H1 (cell line): ENCODE measurements at regions not wholly inside any gene's neighbourhood (a gene's known extent, or its start where the extent isn't known, plus 50 kb on each side); places are given as distances from the start of the nearest gene placed in this dataset.

Experiments used
- CTCF ChIA-PET: fragments of 300-600 bp; sonication (Branson Sonifier 250); formaldehyde crosslinking; loops from one replicate; lab custom pipeline; 2021; ENCODE audit not compliant: partially characterized antibody; lab: Charles Lee
- POLR2A ChIA-PET: fragments of 300-600 bp; sonication (Branson Sonifier 250); formaldehyde crosslinking; loops from one replicate; lab custom pipeline; 2021; ENCODE audit warnings: inconsistent platforms; ENCODE audit not compliant: partially characterized antibody; lab: Charles Lee
- DNase-seq, 2 experiments: peaks; one replicate each; pipeline versions ENCODE4 v3.0.0 to v3.0.0-alpha.2; 2010 to 2022; ENCODE audit warnings: low spot score in 2 of 2, low read depth in 1 of 2, mixed read lengths in 1 of 2
- FAIRE-seq: peaks from 2 replicates; lab custom pipeline; 2011; peaks lifted over from hg19 to GRCh38; lab: Jason Lieb, UNC
- H2AFZ ChIP-seq: 2 replicates; pipeline ENCODE4 v1.8.1; 2012; ENCODE audit warnings: low read length, inconsistent platforms
- H2AK5ac ChIP-seq: 2 replicates; pipeline ENCODE4 v1.6.1; 2013; ENCODE audit warnings: low read depth, low read length
- H2BK120ac ChIP-seq: replicated peaks from 2 replicates; pipeline ENCODE3; 2013; ENCODE audit warnings: low read depth, low read length, inconsistent platforms
- H2BK12ac ChIP-seq: 2 replicates; pipeline ENCODE4 v1.6.1; 2013; ENCODE audit warnings: low read depth, low read length
- H2BK15ac ChIP-seq: 2 replicates; pipeline ENCODE4 v1.6.1; 2013; ENCODE audit warnings: low read length
- H2BK20ac ChIP-seq: 2 replicates; pipeline ENCODE4 v1.6.1; 2013; ENCODE audit warnings: low read length
- H2BK5ac ChIP-seq: 2 replicates; pipeline ENCODE4 v1.6.1; 2013; ENCODE audit warnings: low read depth, low read length
- H3K14ac ChIP-seq: 2 replicates; pipeline ENCODE4 v1.6.1; 2013; ENCODE audit warnings: inconsistent platforms; ENCODE audit not compliant: insufficient read length
- H3K18ac ChIP-seq: 2 replicates; pipeline ENCODE4 v1.6.1; 2013; ENCODE audit warnings: low read length; ENCODE audit errors: extremely low read depth
- H3K23ac ChIP-seq: 2 replicates; pipeline ENCODE4 v1.6.1; 2013; ENCODE audit warnings: inconsistent platforms; ENCODE audit not compliant: insufficient read length
- H3K23me2 ChIP-seq: 2 replicates; pipeline ENCODE4 v1.6.1; 2013; ENCODE audit warnings: low read depth, low read length
- H3K27ac ChIP-seq: 2 replicates; pipeline ENCODE4 v1.6.1; 2011; ENCODE audit warnings: low read depth, low read length, inconsistent platforms
- H3K27me3 ChIP-seq, 4 experiments: replicated peaks in 1 of 4; 1 replicate in 1 of 4; 2 replicates in 3 of 4; pipeline versions ENCODE4 v1.6.1 to v1.8.1; 2011 to 2013; ENCODE audit warnings: low read length in 3 of 4, mild to moderate bottlenecking in 3 of 4, inconsistent platforms in 2 of 4, mixed read lengths in 2 of 4, moderate library complexity in 1 of 4; ENCODE audit not compliant: control insufficient read depth in 3 of 4, insufficient read depth in 3 of 4; ENCODE audit errors: extremely low read depth in 1 of 4
- H3K36me3 ChIP-seq, 4 experiments: 2 replicates each; pipeline versions ENCODE4 v1.6.1 to v1.8.1; 2011 to 2013; ENCODE audit warnings: mild to moderate bottlenecking in 4 of 4, low read length in 3 of 4, moderate library complexity in 2 of 4, control low read depth in 1 of 4, inconsistent platforms in 1 of 4; ENCODE audit not compliant: insufficient read depth in 4 of 4, control insufficient read depth in 2 of 4
- H3K4ac ChIP-seq: replicated peaks from 2 replicates; pipeline ENCODE3; 2013; ENCODE audit warnings: low read length, low read depth, mixed read lengths, inconsistent platforms; ENCODE audit not compliant: insufficient read length
- H3K4me1 ChIP-seq, 4 experiments: replicated peaks in 1 of 4; 1 replicate in 1 of 4; 2 replicates in 3 of 4; pipeline versions ENCODE4 v1.6.1 to v1.8.1; 2011 to 2013; ENCODE audit warnings: low read length in 3 of 4, inconsistent platforms in 2 of 4, mixed read lengths in 1 of 4; ENCODE audit not compliant: insufficient read depth in 4 of 4, control insufficient read depth in 3 of 4
- H3K4me2 ChIP-seq, 2 experiments: 2 replicates each; pipeline versions ENCODE4 v1.6.1 to v1.8.1; 2011 to 2013; ENCODE audit warnings: low read depth in 2 of 2, low read length in 2 of 2, control low read depth in 1 of 2, inconsistent platforms in 1 of 2, mild to moderate bottlenecking in 1 of 2; ENCODE audit not compliant: insufficient read depth in 1 of 2
- H3K4me3 ChIP-seq, 4 experiments: fragments of 200-600, 300-600 bp in 1 of 4; sonication (generic), shearing (Covaris generic), sonication (Bioruptor Twin) in 1 of 4; 2 replicates each; pipeline versions ENCODE4 v1.5.1 to v1.8.1; 2011 to 2016; ENCODE audit warnings: low read length in 4 of 4, low read depth in 3 of 4, control low read depth in 2 of 4, inconsistent platforms in 2 of 4, mild to moderate bottlenecking in 2 of 4, mixed read lengths in 1 of 4, moderate library complexity in 1 of 4; ENCODE audit not compliant: insufficient read depth in 2 of 4; ENCODE audit errors: extremely low read depth in 1 of 4
- H3K56ac ChIP-seq: replicated peaks from 2 replicates; pipeline ENCODE3; 2013; ENCODE audit warnings: low read depth, mild to moderate bottlenecking, mixed read lengths, low read length, inconsistent platforms; ENCODE audit not compliant: insufficient read length
- H3K79me1 ChIP-seq: 2 replicates; pipeline ENCODE4 v1.6.1; 2013; ENCODE audit warnings: low read depth, low read length, control low read depth
- H3K79me2 ChIP-seq, 2 experiments: 2 replicates each; pipeline versions ENCODE4 v1.6.1 to v1.8.1; 2012 to 2013; ENCODE audit warnings: low read length in 2 of 2, mild to moderate bottlenecking in 2 of 2, inconsistent platforms in 1 of 2; ENCODE audit not compliant: insufficient read depth in 2 of 2, control insufficient read depth in 1 of 2
- H3K9ac ChIP-seq, 4 experiments: replicated peaks in 1 of 4; 1 replicate in 1 of 4; 2 replicates in 3 of 4; pipeline versions ENCODE4 v1.6.1 to v1.8.1; 2011 to 2013; ENCODE audit warnings: low read depth in 3 of 4, low read length in 3 of 4, control low read depth in 2 of 4, mild to moderate bottlenecking in 2 of 4, moderate library complexity in 2 of 4, inconsistent platforms in 1 of 4; ENCODE audit errors: extremely low read depth in 1 of 4
- H3K9me3 ChIP-seq, 2 experiments: 2 replicates each; pipeline versions ENCODE4 v1.6.1 to v1.8.1; 2012 to 2013; ENCODE audit warnings: mild to moderate bottlenecking in 2 of 2, moderate library complexity in 2 of 2, control low read depth in 1 of 2, inconsistent platforms in 1 of 2, low read depth in 1 of 2, low read length in 1 of 2, mixed read lengths in 1 of 2; ENCODE audit not compliant: insufficient read depth in 2 of 2
- H4K20me1 ChIP-seq, 2 experiments: replicated peaks in 1 of 2; 2 replicates each; pipeline versions ENCODE3 to v1.8.1; 2011 to 2013; ENCODE audit warnings: inconsistent platforms in 2 of 2, low read length in 2 of 2, mild to moderate bottlenecking in 1 of 2; ENCODE audit not compliant: insufficient read depth in 2 of 2, control insufficient read depth in 1 of 2
- H4K5ac ChIP-seq: 2 replicates; pipeline ENCODE4 v1.6.1; 2013; ENCODE audit warnings: low read length, low read depth, mixed read lengths, inconsistent platforms; ENCODE audit not compliant: insufficient read length
- H4K8ac ChIP-seq: 2 replicates; pipeline ENCODE4 v1.8.0; 2013; ENCODE audit warnings: mild to moderate bottlenecking, moderate library complexity, low read length, inconsistent platforms; ENCODE audit not compliant: insufficient read depth; ENCODE audit errors: extremely low read depth
- H4K91ac ChIP-seq: replicated peaks from 2 replicates; pipeline ENCODE3; 2013; ENCODE audit warnings: low read length, mixed read lengths, inconsistent platforms; ENCODE audit not compliant: insufficient read length
- BACH1 ChIP-seq: IDR thresholded peaks from 2 replicates; pipeline ENCODE4 v1.6.1; 2012; ENCODE audit warnings: low read length, improper control_type of control experiment
- EZH2 ChIP-seq: fragments of 200-600 bp; sonication (generic); IDR thresholded peaks from 2 replicates; pipeline ENCODE4 v1.7.1; 2012; ENCODE audit warnings: low read depth, mild to moderate bottlenecking, moderate library complexity, low read length, inconsistent platforms; ENCODE audit not compliant: severe bottlenecking
- RFX5 ChIP-seq: IDR thresholded peaks from 2 replicates; pipeline ENCODE4 v1.6.1; 2011; ENCODE audit warnings: low read depth, low read length, improper control_type of control experiment, borderline replicate concordance
- SP1 ChIP-seq: IDR thresholded peaks from 2 replicates; pipeline ENCODE4 v1.6.1; 2011; ENCODE audit warnings: low read depth, low read length
- WGBS, 2 experiments: shearing (Covaris generic) in 1 of 2; methylation state at CpG; one replicate each; pipeline versions ENCODE4 v1.1.6 to v1.1.7; 2013 to 2015; ENCODE audit warnings: low lambda C conversion rate in 2 of 2, mixed read lengths in 2 of 2, inconsistent platforms in 1 of 2, low coverage in 1 of 2, missing lambda C conversion rate in 1 of 2; ENCODE audit not compliant: insufficient replicate concordance in 2 of 2, insufficient coverage in 1 of 2, insufficient read length in 1 of 2; ENCODE audit errors: extremely low coverage in 1 of 2, missing lambda C conversion rate in 1 of 2; 5-methylcytosine and 5-hydroxymethylcytosine counted together
- TF ChIP-seq, protein P1 (sequence below): IDR thresholded peaks from 2 replicates; pipeline ENCODE4 v1.6.1; 2012; ENCODE audit warnings: low read length, inconsistent platforms
- TF ChIP-seq, protein P2 (sequence below): IDR thresholded peaks from 2 replicates; pipeline ENCODE4 v1.6.1; 2012; ENCODE audit warnings: inconsistent platforms

DNA sequence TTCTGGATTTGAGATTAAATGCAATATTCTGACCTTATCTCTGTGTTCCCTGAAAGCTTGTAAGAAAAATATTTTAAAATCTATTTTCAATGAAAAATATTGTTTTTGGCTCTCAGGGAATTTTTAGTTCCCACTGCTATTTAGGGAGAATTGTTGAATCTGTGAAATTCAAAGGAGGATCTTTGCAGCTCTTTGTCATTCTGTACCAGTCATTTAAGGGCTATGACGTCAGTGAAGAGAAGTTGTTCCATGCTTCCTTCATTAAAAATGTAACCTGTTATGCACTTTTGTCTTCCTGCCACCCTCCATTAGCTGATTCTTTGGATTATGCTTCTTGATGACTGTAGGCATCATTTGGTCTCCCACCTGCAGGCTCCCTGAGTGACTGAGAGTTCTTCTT, 427.8 kb upstream of the C2CD4B start:
- ChIA-PET CTCF (interaction anchor here (1.0 kb wide), 1 partner anchor 19 kb away, joined by 4 read pairs; no protein-coding TSS in a partner anchor), POLR2A (interaction anchor here (0.6 to 1.9 kb wide), 2 partner anchors 10 to 411 kb away, joined by 3 to 4 read pairs; no protein-coding TSS in a partner anchor)
- Histone ChIP-seq H3K4me3 (no peak overlapping the region), H3K4ac (no peak overlapping the region), H3K18ac (no peak overlapping the region), H4K8ac (no peak overlapping the region), H3K23ac (no peak overlapping the region), H3K9me3 (no peaks in the 10 kb centered on the region), H2BK120ac (no peak overlapping the region), H3K9ac (no peak overlapping the region), H3K79me1 (no peaks in the 10 kb centered on the region), H2AFZ (no peak overlapping the region), H3K79me2 (no peaks in the 10 kb centered on the region), H3K4me2 (no peak overlapping the region), H3K23me2 (no peaks in the 10 kb centered on the region), H4K20me1 (no peaks in the 10 kb centered on the region), H3K4me1 (no peaks in the 10 kb centered on the region), H2BK20ac (no peak overlapping the region), H4K5ac (no peak overlapping the region), H4K91ac (no peak overlapping the region), H3K36me3 (no peaks in the 10 kb centered on the region), H2AK5ac (no peak overlapping the region), H3K27ac (no peak overlapping the region), H2BK15ac (no peak overlapping the region), H2BK12ac (no peak overlapping the region), H2BK5ac (no peak overlapping the region), H3K27me3 (no peaks in the 10 kb centered on the region), H3K14ac (no peak overlapping the region), H3K56ac (no peak overlapping the region)
- FAIRE-seq: no peak
- DNase-seq: no peak
- TF ChIP-seq EZH2: no peak
- TF ChIP-seq, protein P1, sequence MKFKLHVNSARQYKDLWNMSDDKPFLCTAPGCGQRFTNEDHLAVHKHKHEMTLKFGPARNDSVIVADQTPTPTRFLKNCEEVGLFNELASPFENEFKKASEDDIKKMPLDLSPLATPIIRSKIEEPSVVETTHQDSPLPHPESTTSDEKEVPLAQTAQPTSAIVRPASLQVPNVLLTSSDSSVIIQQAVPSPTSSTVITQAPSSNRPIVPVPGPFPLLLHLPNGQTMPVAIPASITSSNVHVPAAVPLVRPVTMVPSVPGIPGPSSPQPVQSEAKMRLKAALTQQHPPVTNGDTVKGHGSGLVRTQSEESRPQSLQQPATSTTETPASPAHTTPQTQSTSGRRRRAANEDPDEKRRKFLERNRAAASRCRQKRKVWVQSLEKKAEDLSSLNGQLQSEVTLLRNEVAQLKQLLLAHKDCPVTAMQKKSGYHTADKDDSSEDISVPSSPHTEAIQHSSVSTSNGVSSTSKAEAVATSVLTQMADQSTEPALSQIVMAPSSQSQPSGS: no peak
- no peak for TF ChIP-seq SP1
- TF ChIP-seq RFX5: no peak
- TF ChIP-seq, protein P2, sequence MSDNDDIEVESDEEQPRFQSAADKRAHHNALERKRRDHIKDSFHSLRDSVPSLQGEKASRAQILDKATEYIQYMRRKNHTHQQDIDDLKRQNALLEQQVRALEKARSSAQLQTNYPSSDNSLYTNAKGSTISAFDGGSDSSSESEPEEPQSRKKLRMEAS: no peak
- TF ChIP-seq BACH1: no peak
- WGBS, 2 experiments: 72% methylated on average over 1 of the region's 1 CpG; no CpG with 5 or more reads in 1 of the 2 experiments
